NCI-H446 treated with DMSO at 0.1 percent for 48 hours (cell line): ENCODE measurements at regions not wholly inside any gene's neighbourhood (a gene's known extent, or its start where the extent isn't known, plus 50 kb on each side); places are given as distances from the start of the nearest gene placed in this dataset.
"Not testable (repeated sequence)": the region's sequence is repeated elsewhere in the genome, so short reads cannot be mapped to it uniquely, and the experiment has no call there.

Source experiments
- DNase-seq: peaks from one replicate; lab custom pipeline; 2025; lab: John Stamatoyannopoulos, UW

- DNase-seq = no peak
These were observed 191.1 kb downstream of the WNT5A start for GRCh38 chr3:55296030-55296429.

GRCh38 chr3:55294557-55294956 lies 192.5 kb downstream of the WNT5A start:
- DNase-seq = no peak

GRCh38 chr3:55292360-55292759 lies 194.7 kb downstream of the WNT5A start:
- no peak for DNase-seq

- DNase-seq = no peak
These were observed 198.4 kb downstream of the WNT5A start for GRCh38 chr3:55288657-55289056.

GRCh38 chr3:55286693-55287092 lies 200.4 kb downstream of the WNT5A start:
- no peak for DNase-seq

- no peak for DNase-seq
These were observed 201.9 kb downstream of the WNT5A start for GRCh38 chr3:55285156-55285555.

- no peak for DNase-seq
These were observed 203.6 kb downstream of the WNT5A start for GRCh38 chr3:55283441-55283925.

- DNase-seq = no peak
These were observed 204.1 kb downstream of the WNT5A start for GRCh38 chr3:55282994-55283393.

GRCh38 chr3:55272031-55272645 lies 215.0 kb downstream of the WNT5A start:
- no peak for DNase-seq

GRCh38 chr3:55271549-55271948 lies 215.6 kb downstream of the WNT5A start:
- no peak for DNase-seq

- no peak for DNase-seq
These were observed 216.1 kb downstream of the WNT5A start for GRCh38 chr3:55270976-55271375.

GRCh38 chr3:55269636-55270035 lies 217.5 kb downstream of the WNT5A start:
- DNase-seq = no peak

- no peak for DNase-seq
These were observed 218.0 kb downstream of the WNT5A start for GRCh38 chr3:55269096-55269495.

GRCh38 chr3:55267206-55267930 lies 219.7 kb downstream of the WNT5A start:
- no peak for DNase-seq

- no peak for DNase-seq
These were observed 222.2 kb downstream of the WNT5A start for GRCh38 chr3:55264919-55265318.

- no peak for DNase-seq
These were observed 234.2 kb downstream of the WNT5A start for GRCh38 chr3:55252921-55253320.

GRCh38 chr3:55249156-55249555 lies 237.9 kb downstream of the WNT5A start:
- DNase-seq = not testable (repeated sequence)

GRCh38 chr3:55247666-55248065 lies 239.4 kb downstream of the WNT5A start:
- no peak for DNase-seq

GRCh38 chr3:55246033-55246432 lies 241.1 kb downstream of the WNT5A start:
- DNase-seq = no peak

- DNase-seq = no peak
These were observed 241.8 kb downstream of the WNT5A start for GRCh38 chr3:55245351-55245750.

- DNase-seq = no peak
These were observed 242.9 kb downstream of the WNT5A start for GRCh38 chr3:55244247-55244646.

- no peak for DNase-seq
These were observed 243.4 kb downstream of the WNT5A start for GRCh38 chr3:55243678-55244077.

- no peak for DNase-seq
These were observed 244.2 kb downstream of the WNT5A start for GRCh38 chr3:55242921-55243320.

- no peak for DNase-seq
These were observed 246.0 kb downstream of the WNT5A start for GRCh38 chr3:55241098-55241497.
